Medulla oblongata (tissue), 1 donor: ENCODE measurements at regions not wholly inside any gene's neighbourhood (a gene's known extent, or its start where the extent isn't known, plus 50 kb on each side); places are given as distances from the start of the nearest gene placed in this dataset.
"Not testable (repeated sequence)": the region's sequence is repeated elsewhere in the genome, so short reads cannot be mapped to it uniquely, and the experiment has no call there.

Experiments
- DNase-seq: peaks from one replicate; pipeline ENCODE4 v3.0.0-alpha.2; 2015; ENCODE audit errors: extremely low spot score

- DNase-seq = not testable (repeated sequence)
Measured at GRCh38 chr5:144060091-144060490, 110.4 kb downstream of the YIPF5 start.

GRCh38 chr5:144060598-144060997 lies 109.9 kb downstream of the YIPF5 start:
- DNase-seq = no peak

GRCh38 chr5:144065786-144066185 lies 104.7 kb downstream of the YIPF5 start:
- no peak for DNase-seq

- DNase-seq = no peak
Measured at GRCh38 chr5:144072518-144072927, 97.9 kb downstream of the YIPF5 start.

GRCh38 chr5:144076521-144077083 lies 93.9 kb downstream of the YIPF5 start:
- no peak for DNase-seq

GRCh38 chr5:144083185-144083584 lies 87.3 kb downstream of the YIPF5 start:
- no peak for DNase-seq

- no peak for DNase-seq
Measured at GRCh38 chr5:144084971-144085370, 85.5 kb downstream of the YIPF5 start.

GRCh38 chr5:144085381-144085780 lies 85.1 kb downstream of the YIPF5 start:
- no peak for DNase-seq

GRCh38 chr5:144086295-144086694 lies 84.2 kb downstream of the YIPF5 start:
- DNase-seq = no peak

GRCh38 chr5:144087576-144087975 lies 82.9 kb downstream of the YIPF5 start:
- no peak for DNase-seq

GRCh38 chr5:144088206-144089064 lies 82.0 kb downstream of the YIPF5 start:
- DNase-seq = no peak

GRCh38 chr5:144089401-144090021 lies 80.9 kb downstream of the YIPF5 start:
- DNase-seq = no peak

GRCh38 chr5:144092508-144092907 lies 78.0 kb downstream of the YIPF5 start:
- DNase-seq = no peak

GRCh38 chr5:144093400-144093799 lies 77.1 kb downstream of the YIPF5 start:
- no peak for DNase-seq

- no peak for DNase-seq
Measured at GRCh38 chr5:144093868-144094267, 76.6 kb downstream of the YIPF5 start.

GRCh38 chr5:144100702-144101101 lies 69.8 kb downstream of the YIPF5 start:
- DNase-seq = no peak

GRCh38 chr5:144101616-144102015 lies 68.8 kb downstream of the YIPF5 start:
- no peak for DNase-seq

GRCh38 chr5:144102361-144102760 lies 68.1 kb downstream of the YIPF5 start:
- no peak for DNase-seq

GRCh38 chr5:144102979-144103378 lies 67.5 kb downstream of the YIPF5 start:
- DNase-seq = no peak

- no peak for DNase-seq
Measured at GRCh38 chr5:144103611-144104485, 66.6 kb downstream of the YIPF5 start.

- no peak for DNase-seq
Measured at GRCh38 chr5:144105371-144105770, 65.1 kb downstream of the YIPF5 start.

- DNase-seq = no peak
Measured at GRCh38 chr5:144108131-144108530, 62.3 kb downstream of the YIPF5 start.
